Cardiac fibroblast (primary cell): ENCODE measurements at regions not wholly inside any gene's neighbourhood (a gene's known extent, or its start where the extent isn't known, plus 50 kb on each side); places are given as distances from the start of the nearest gene placed in this dataset.
A peak's percentile ranks its signal among the peaks of the same experiment; 100 is the strongest.

ENCODE experiments used
- DNase-seq, 2 donors: peaks; one replicate each; pipeline versions ENCODE4 v3.0.0 to v3.0.0-alpha.2; 2010; ENCODE audit warnings: low read depth in 2 of 2
- H3K4me3 ChIP-seq, 2 donors: replicated peaks in 1 of 2; 1 replicate in 1 of 2; 2 replicates in 1 of 2; pipeline ENCODE4 v1.5.1; 2011; ENCODE audit warnings: low read depth in 2 of 2, low read length in 2 of 2, mild to moderate bottlenecking in 2 of 2, moderate library complexity in 1 of 2
- CTCF ChIP-seq: IDR thresholded peaks from one replicate; pipeline ENCODE4 v1.5.1; 2011; ENCODE audit warnings: low read depth, mild to moderate bottlenecking, low read length, inconsistent platforms

DNA sequence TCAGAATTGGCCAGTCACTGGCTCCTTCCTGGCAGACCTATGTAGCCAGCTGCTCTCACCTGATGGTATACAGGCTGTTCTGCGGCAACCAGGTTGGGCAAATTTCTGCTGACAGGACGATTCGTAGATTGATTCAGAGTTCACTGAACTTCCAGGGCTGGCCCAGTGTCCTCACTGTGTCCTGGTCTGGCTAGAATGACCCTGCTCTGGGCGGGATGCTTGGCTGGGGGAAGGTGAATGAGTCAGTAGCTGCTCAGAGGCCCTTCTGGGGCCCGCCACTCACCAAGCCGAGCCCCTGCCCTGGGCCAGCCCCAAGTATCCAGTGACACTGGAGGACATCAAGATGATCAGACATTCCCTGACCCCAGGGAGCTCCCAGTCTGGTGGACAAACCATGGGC is 62.9 kb upstream of the WNT11 start:
- H3K4me3 ChIP-seq = no peak overlapping the region
- no peak for TF ChIP-seq CTCF
- DNase-seq = no peak

GRCh38 chr11:76268498-76268897 is 62.2 kb upstream of the WNT11 start:
- TF ChIP-seq CTCF = no peak
- no peak for DNase-seq
- H3K4me3 ChIP-seq = no peak overlapping the region

GRCh38 chr11:76267556-76267955 is 61.3 kb upstream of the WNT11 start:
- TF ChIP-seq CTCF = no peak
- peak; percentile 54 to 67 for DNase-seq
- H3K4me3 ChIP-seq = no peak overlapping the region

GRCh38 chr11:76266286-76267100 is 60.2 kb upstream of the WNT11 start:
- TF ChIP-seq CTCF = no peak
- H3K4me3 ChIP-seq = no peak overlapping the region
- DNase-seq = peak; percentile 67 to 89

- no peak overlapping the region for H3K4me3 ChIP-seq
- no peak for TF ChIP-seq CTCF
- DNase-seq = peak in 1 of 2 donors; percentile 39
Observed at GRCh38 chr11:76265771-76266241, 59.5 kb upstream of the WNT11 start.

- no peak for DNase-seq
- TF ChIP-seq CTCF = no peak
- H3K4me3 ChIP-seq = no peak overlapping the region
Observed at GRCh38 chr11:76263657-76264056, 57.4 kb upstream of the WNT11 start.

DNA sequence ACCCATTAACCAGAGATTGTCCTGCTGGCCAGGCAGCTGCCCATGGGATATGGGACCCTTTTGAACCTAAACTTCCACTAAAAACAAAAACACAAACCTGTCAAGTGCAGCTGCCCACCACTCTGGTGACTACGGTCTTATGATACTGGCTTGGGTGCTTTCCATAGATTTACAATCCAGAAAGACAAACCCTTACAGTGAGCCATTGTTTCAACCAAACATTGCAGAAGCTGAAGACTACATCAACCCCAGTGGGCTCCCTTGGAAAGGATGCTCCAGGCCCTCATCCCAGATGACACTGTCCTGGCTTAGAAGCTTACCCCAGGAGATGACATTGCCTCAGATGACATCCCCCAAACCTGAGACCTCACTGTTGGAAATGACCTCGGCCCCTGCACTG is 56.9 kb upstream of the WNT11 start:
- no peak for TF ChIP-seq CTCF
- no peak for DNase-seq

More for the DNA sequence above, 56.9 kb upstream of the WNT11 start:
- no peak overlapping the region for H3K4me3 ChIP-seq
